ENCODE measurements at regions not wholly inside any gene's neighbourhood (a gene's known extent, or its start where the extent isn't known, plus 50 kb on each side); places are given as distances from the start of the nearest gene placed in this dataset.

- DNase-seq, result no peak
- Histone ChIP-seq H3K79me2 (ENCODE audit: low read length) (no peaks in the 10 kb centered on the region), H3F3A (ENCODE audit: insufficient read depth, low read length) (no peaks in the 10 kb centered on the region), H3K4me3 (ENCODE audit: low read length) (no peak overlapping the region), H3K4me1 (ENCODE audit: low read length) (no peaks in the 10 kb centered on the region), H3K36me3 (replicated peaks; ENCODE audit: insufficient read depth, low read length) (no peaks in the 10 kb centered on the region), H4K20me1 (ENCODE audit: insufficient read depth, low read length) (no peaks in the 10 kb centered on the region), H3K4me2 (ENCODE audit: low read depth, low read length) (no peak overlapping the region), H2AFZ (ENCODE audit: low read length) (no peak overlapping the region), H3K9me3 (replicated peaks; ENCODE audit: insufficient read depth, low read length) (no peaks in the 10 kb centered on the region), H3K9me2 (replicated peaks; ENCODE audit: insufficient read depth, low read length) (no peaks in the 10 kb centered on the region), H3K27me3 (replicated peaks; ENCODE audit: insufficient read depth, low read length) (no peaks in the 10 kb centered on the region), H3K9ac (ENCODE audit: low read length) (no peak overlapping the region), H3K27ac (ENCODE audit: low read length) (no peak overlapping the region)
- TF ChIP-seq CTCF (IDR thresholded peaks at IDR 0.05; ENCODE audit: low read length), result no peak
- TF ChIP-seq EZH2phosphoT487 (IDR thresholded peaks at IDR 0.05; ENCODE audit: low read length), result no peak
- no peak for TF ChIP-seq EZH2 (optimal IDR thresholded peaks at IDR 0.05; ENCODE audit: low read depth, low read length)
These were observed 478.2 kb upstream of the CCL2 start for GRCh38 chr17:33776903-33777302.

GRCh38 chr17:33777674-33778073, 477.4 kb upstream of the CCL2 start:
- H3K79me2 ChIP-seq (ENCODE audit: low read length), result no peaks in the 10 kb centered on the region
- no peaks in the 10 kb centered on the region for H3K4me1 ChIP-seq (ENCODE audit: low read length)
- H3K27me3 ChIP-seq (replicated peaks; ENCODE audit: insufficient read depth, low read length), result no peaks in the 10 kb centered on the region
- no peak overlapping the region for H3K27ac ChIP-seq (ENCODE audit: low read length)
- H3K9ac ChIP-seq (ENCODE audit: low read length), result no peak overlapping the region
- no peaks in the 10 kb centered on the region for H3F3A ChIP-seq (ENCODE audit: insufficient read depth, low read length)
- H3K9me3 ChIP-seq (replicated peaks; ENCODE audit: insufficient read depth, low read length), result no peaks in the 10 kb centered on the region
- H3K4me2 ChIP-seq (ENCODE audit: low read depth, low read length), result no peak overlapping the region
- no peaks in the 10 kb centered on the region for H3K9me2 ChIP-seq (replicated peaks; ENCODE audit: insufficient read depth, low read length)
- no peaks in the 10 kb centered on the region for H3K36me3 ChIP-seq (replicated peaks; ENCODE audit: insufficient read depth, low read length)
- H4K20me1 ChIP-seq (ENCODE audit: insufficient read depth, low read length), result no peaks in the 10 kb centered on the region
- no peak for DNase-seq
- H3K4me3 ChIP-seq (ENCODE audit: low read length), result no peak overlapping the region
- no peak overlapping the region for H2AFZ ChIP-seq (ENCODE audit: low read length)
- TF ChIP-seq EZH2 (optimal IDR thresholded peaks at IDR 0.05; ENCODE audit: low read depth, low read length) (no peak), CTCF (IDR thresholded peaks at IDR 0.05; ENCODE audit: low read length) (no peak), EZH2phosphoT487 (IDR thresholded peaks at IDR 0.05; ENCODE audit: low read length) (no peak)

GRCh38 chr17:33778505-33779233, 476.4 kb upstream of the CCL2 start:
- H4K20me1 ChIP-seq (ENCODE audit: insufficient read depth, low read length), result no peaks in the 10 kb centered on the region
- no peak overlapping the region for H3K27ac ChIP-seq (ENCODE audit: low read length)
- H3K9me2 ChIP-seq (replicated peaks; ENCODE audit: insufficient read depth, low read length), result no peaks in the 10 kb centered on the region
- no peaks in the 10 kb centered on the region for H3F3A ChIP-seq (ENCODE audit: insufficient read depth, low read length)
- TF ChIP-seq EZH2 (optimal IDR thresholded peaks at IDR 0.05; ENCODE audit: low read depth, low read length) (no peak), CTCF (IDR thresholded peaks at IDR 0.05; ENCODE audit: low read length) (no peak), EZH2phosphoT487 (IDR thresholded peaks at IDR 0.05; ENCODE audit: low read length) (no peak)
- no peaks in the 10 kb centered on the region for H3K36me3 ChIP-seq (replicated peaks; ENCODE audit: insufficient read depth, low read length)
- H3K79me2 ChIP-seq (ENCODE audit: low read length), result no peaks in the 10 kb centered on the region
- H3K4me1 ChIP-seq (ENCODE audit: low read length), result no peaks in the 10 kb centered on the region
- no peak overlapping the region for H3K9ac ChIP-seq (ENCODE audit: low read length)
- no peak overlapping the region for H2AFZ ChIP-seq (ENCODE audit: low read length)
- H3K9me3 ChIP-seq (replicated peaks; ENCODE audit: insufficient read depth, low read length), result no peaks in the 10 kb centered on the region
- no peaks in the 10 kb centered on the region for H3K27me3 ChIP-seq (replicated peaks; ENCODE audit: insufficient read depth, low read length)
- DNase-seq, result no peak
- H3K4me2 ChIP-seq (ENCODE audit: low read depth, low read length), result no peak overlapping the region
- no peak overlapping the region for H3K4me3 ChIP-seq (ENCODE audit: low read length)

Data from MM.1S (cell line).